ENCODE measurements at regions not wholly inside any gene's neighbourhood (a gene's known extent, or its start where the extent isn't known, plus 50 kb on each side); places are given as distances from the start of the nearest gene placed in this dataset.

GRCh38 chr13:22698467-22698866 is 482.3 kb upstream of the SGCG start:
- peak overlapping the region in 7 of 11 experiments; percentile 5 to 57 (median 31); a peak in 7 of 22 replicates for H3K4me2 ChIP-seq
- no peak overlapping the region for H3K27ac ChIP-seq
- H3K9ac ChIP-seq = no peak overlapping the region
- H3K36me3 ChIP-seq = no peaks in the 10 kb centered on the region
- peaks cover 0 to 14% (median 5%) of the 10 kb centered on the region in 10 experiments; a peak in 9 of 20 replicates for H3K4me1 ChIP-seq
- TF ChIP-seq Cebpa-rat (IDR thresholded peaks at IDR 0.05) = no peak
- H4K20me1 ChIP-seq = no peaks in the 10 kb centered on the region
- no peak overlapping the region for H3K4me3 ChIP-seq
- no peaks in the 10 kb centered on the region for H3K27me3 ChIP-seq
- peaks cover 23 to 45% (median 36%) of the 10 kb centered on the region in 11 experiments for H3K9me3 ChIP-seq (replicated peaks in 1 of 11)

DNA sequence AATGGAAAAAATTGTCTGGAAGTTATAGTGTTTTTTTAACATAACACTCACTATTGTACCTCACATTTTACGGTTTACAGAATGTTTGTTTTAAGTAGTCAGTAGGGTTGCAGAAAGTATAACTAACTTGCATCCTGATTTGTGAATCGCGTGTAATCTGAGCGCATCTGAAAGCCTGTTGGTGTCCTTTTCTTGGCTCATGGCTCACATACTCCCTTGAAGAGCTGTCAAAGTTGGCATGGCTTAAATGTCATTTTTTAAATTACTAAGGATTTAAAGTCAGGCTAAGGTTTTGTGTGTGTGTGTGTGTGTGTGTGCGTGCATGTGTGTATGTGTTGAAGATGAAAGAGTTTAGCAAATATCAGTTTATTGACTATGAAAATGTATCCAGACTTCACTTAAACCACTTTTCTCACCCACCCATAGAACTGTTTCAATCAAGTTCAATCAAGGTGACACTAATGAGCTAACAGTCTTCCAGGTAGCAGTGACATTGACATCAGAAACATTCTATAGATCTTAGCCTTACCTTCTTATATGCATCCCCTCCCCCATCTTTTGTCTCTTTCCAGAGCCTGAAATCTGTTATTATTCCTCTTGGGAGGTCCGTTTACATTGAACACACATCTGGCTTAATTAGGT is 480.4 kb upstream of the SGCG start:
- Histone ChIP-seq H3K27ac (no peak overlapping the region), H3K27me3 (no peaks in the 10 kb centered on the region), H4K20me1 (no peaks in the 10 kb centered on the region), H3K9me3 (replicated peaks in 1 of 11) (peaks cover 11 to 43% (median 25%) of the 10 kb centered on the region in 11 experiments), H3K4me1 (peaks cover 0 to 14% (median 5%) of the 10 kb centered on the region in 10 experiments; a peak in 9 of 20 replicates), H3K4me3 (no peak overlapping the region), H3K36me3 (no peaks in the 10 kb centered on the region), H3K9ac (no peak overlapping the region), H3K4me2 (no peak overlapping the region)
- no peak for TF ChIP-seq Cebpa-rat (IDR thresholded peaks at IDR 0.05)

DNA sequence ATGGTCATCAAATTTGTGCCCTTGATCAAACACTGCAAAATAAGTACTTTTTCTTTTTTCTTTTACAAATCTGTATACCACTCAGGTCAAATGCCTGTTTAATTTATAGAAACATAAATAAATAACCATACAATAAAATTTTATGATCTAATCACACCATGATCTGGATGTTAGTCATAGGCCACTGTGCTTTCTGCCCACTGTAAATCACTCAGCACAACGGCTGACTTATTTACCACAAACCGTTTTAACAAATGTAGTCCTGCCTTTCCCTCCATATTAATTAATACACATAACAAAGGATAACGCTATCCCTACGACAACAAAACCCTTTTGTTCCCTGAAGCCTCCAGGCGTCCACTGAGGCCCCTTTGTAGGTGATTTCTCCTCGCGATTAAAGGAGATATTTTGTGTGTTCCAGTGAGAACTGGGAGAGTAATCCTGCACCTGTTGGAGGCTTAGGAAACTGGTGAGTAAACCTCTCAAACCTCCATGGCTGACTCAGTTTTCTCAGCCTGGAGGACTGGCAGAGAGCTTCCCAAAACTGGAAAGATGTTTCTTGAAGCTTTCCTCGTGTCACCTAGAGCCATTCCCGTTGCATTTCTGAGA is 477.1 kb upstream of the SGCG start:
- Histone ChIP-seq H3K4me2 (no peak overlapping the region), H3K9me3 (replicated peaks in 1 of 11) (peaks cover 0 to 32% (median 13%) of the 10 kb centered on the region in 11 experiments; a peak in 10 of 22 replicates), H3K36me3 (no peaks in the 10 kb centered on the region), H3K4me3 (no peak overlapping the region), H3K4me1 (peaks cover 0 to 4% (median under 1%) of the 10 kb centered on the region in 10 experiments; a peak in 9 of 20 replicates), H3K9ac (no peak overlapping the region), H4K20me1 (no peaks in the 10 kb centered on the region), H3K27ac (no peak overlapping the region), H3K27me3 (no peaks in the 10 kb centered on the region)
- TF ChIP-seq Cebpa-rat (IDR thresholded peaks at IDR 0.05) = no peak

DNA sequence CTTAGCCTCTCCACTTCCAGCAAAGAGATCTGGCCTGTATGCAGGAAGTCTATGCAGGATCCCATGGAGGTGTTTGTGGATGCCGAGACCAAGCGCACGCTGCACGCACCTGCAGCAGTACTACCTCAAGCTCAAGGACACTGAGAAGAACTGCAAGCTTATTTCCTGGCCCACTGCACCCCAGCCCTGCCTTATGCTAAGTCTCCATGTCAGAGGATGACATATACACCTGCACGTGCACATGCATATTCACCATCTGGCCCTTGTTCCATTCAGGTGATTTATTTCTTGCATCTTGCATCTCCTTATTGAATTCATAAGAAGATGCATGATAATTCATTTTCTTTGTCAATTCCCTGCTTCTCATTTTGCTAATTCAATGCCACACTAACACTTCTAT is 472.8 kb upstream of the SGCG start:
- Histone ChIP-seq H3K4me2 (no peak overlapping the region), H3K9me3 (replicated peaks in 1 of 11) (peaks cover 0 to 16% (median 7%) of the 10 kb centered on the region in 11 experiments; a peak in 6 of 22 replicates), H3K4me1 (no peaks in the 10 kb centered on the region), H3K9ac (no peak overlapping the region), H3K27ac (no peak overlapping the region), H3K27me3 (no peaks in the 10 kb centered on the region), H3K4me3 (no peak overlapping the region), H3K36me3 (no peaks in the 10 kb centered on the region), H4K20me1 (no peaks in the 10 kb centered on the region)
- TF ChIP-seq Cebpa-rat (IDR thresholded peaks at IDR 0.05) = no peak

DNA sequence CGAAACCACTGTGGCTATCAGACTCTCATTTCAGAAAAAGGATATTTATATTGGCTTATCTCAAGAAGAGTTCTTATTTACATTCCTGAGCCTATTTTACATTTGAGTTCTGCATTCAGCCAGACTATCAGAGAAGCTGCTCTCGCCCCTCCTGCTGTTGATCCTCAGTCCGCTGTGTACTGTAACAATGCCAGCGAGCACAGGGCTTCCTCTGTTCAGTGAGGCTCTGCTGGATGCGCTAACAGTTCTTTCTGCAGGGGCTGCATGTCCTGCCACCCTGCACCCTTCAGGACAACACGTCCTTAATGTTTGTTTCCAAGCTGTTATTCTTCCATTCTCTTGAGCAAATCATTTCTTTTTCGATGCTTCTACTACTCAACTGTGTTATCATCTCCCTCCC is 463.7 kb upstream of the SGCG start:
- no peak for TF ChIP-seq Cebpa-rat (IDR thresholded peaks at IDR 0.05)
- Histone ChIP-seq H3K4me1 (no peaks in the 10 kb centered on the region), H3K9me3 (replicated peaks in 1 of 11) (peaks cover 0 to 14% (median 5%) of the 10 kb centered on the region in 11 experiments; a peak in 10 of 22 replicates), H3K27ac (no peak overlapping the region), H3K4me3 (no peak overlapping the region), H3K27me3 (no peaks in the 10 kb centered on the region), H3K9ac (no peak overlapping the region), H4K20me1 (no peaks in the 10 kb centered on the region), H3K4me2 (no peak overlapping the region), H3K36me3 (no peaks in the 10 kb centered on the region)

- Histone ChIP-seq H3K27me3 (no peaks in the 10 kb centered on the region), H3K4me2 (peak overlapping the region; percentile 10 to 79 (median 41); a peak in 19 of 22 replicates), H4K20me1 (no peaks in the 10 kb centered on the region), H3K27ac (peak overlapping the region in 4 of 11 experiments; percentile 36 to 60 (median 48); a peak in 6 of 22 replicates), H3K36me3 (no peaks in the 10 kb centered on the region), H3K9ac (no peak overlapping the region), H3K9me3 (replicated peaks in 1 of 11) (peaks cover 0 to 48% (median 33%) of the 10 kb centered on the region in 11 experiments; a peak in 20 of 22 replicates), H3K4me1 (peaks cover 7 to 16% (median 10%) of the 10 kb centered on the region in 10 experiments; a peak in 16 of 20 replicates), H3K4me3 (no peak overlapping the region; a peak in 1 of 20 replicates)
- TF ChIP-seq Cebpa-rat (IDR thresholded peaks at IDR 0.05) = no peak
These were observed 454.1 kb upstream of the SGCG start for GRCh38 chr13:22726726-22727125.

- Histone ChIP-seq H4K20me1 (no peaks in the 10 kb centered on the region), H3K27ac (no peak overlapping the region), H3K36me3 (no peaks in the 10 kb centered on the region), H3K4me1 (no peaks in the 10 kb centered on the region), H3K27me3 (no peaks in the 10 kb centered on the region), H3K4me3 (no peak overlapping the region), H3K4me2 (no peak overlapping the region), H3K9me3 (replicated peaks in 1 of 11) (peaks cover 10 to 45% (median 27%) of the 10 kb centered on the region in 11 experiments; a peak in 21 of 22 replicates), H3K9ac (no peak overlapping the region)
- TF ChIP-seq Cebpa-rat (IDR thresholded peaks at IDR 0.05) = no peak
These were observed 445.5 kb upstream of the SGCG start for GRCh38 chr13:22735011-22735995.

DNA sequence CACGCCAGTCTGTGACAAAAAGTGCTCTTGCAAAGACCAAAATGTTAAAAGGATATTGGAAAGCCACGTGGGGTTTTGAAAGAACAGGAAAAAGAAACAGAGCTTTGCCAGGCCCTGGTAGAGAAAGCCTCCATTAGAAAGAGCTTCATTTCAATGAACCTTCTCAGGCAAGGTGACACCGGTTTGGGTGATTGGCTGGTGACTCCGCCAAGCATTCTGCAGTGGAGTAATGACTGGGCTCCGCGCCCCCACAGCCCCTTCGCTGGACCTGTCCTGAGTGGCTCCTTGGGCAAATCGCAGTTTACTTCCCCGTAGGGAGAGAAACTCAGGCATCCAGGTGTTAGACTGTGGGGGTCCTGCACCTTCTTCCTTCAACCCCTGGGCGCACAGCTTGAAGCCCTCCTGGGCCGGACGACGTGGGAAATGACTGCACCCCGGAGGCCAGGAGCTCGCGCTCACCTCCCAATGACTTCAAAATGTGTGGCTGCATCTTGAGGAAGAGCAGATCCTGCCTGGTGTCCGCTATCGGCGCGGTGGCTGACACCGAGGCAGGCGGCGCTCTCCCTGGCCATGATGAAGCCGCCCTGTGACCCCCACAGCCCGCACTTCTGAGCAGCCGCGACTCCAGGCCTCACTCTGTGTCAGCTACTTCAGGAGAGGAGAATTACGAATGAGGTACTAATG is 444.6 kb upstream of the SGCG start:
- Histone ChIP-seq H3K27me3 (no peaks in the 10 kb centered on the region), H3K27ac (no peak overlapping the region), H3K4me1 (no peaks in the 10 kb centered on the region), H3K36me3 (no peaks in the 10 kb centered on the region), H3K4me3 (no peak overlapping the region), H3K4me2 (no peak overlapping the region), H3K9ac (no peak overlapping the region), H4K20me1 (no peaks in the 10 kb centered on the region), H3K9me3 (replicated peaks in 1 of 11) (peaks cover 16 to 53% (median 37%) of the 10 kb centered on the region in 11 experiments; a peak in 21 of 22 replicates)
- no peak for TF ChIP-seq Cebpa-rat (IDR thresholded peaks at IDR 0.05)

All from BLaER1 treated with 17β-estradiol and CSF1 and Interleukin-3, amounts not matched to agents 10 nM and 100 nM (cell line).